ENCODE measurements at regions not wholly inside any gene's neighbourhood (a gene's known extent, or its start where the extent isn't known, plus 50 kb on each side); places are given as distances from the start of the nearest gene placed in this dataset.
A peak's percentile ranks its signal among the peaks of the same experiment; 100 is the strongest.
"Not testable (repeated sequence)": the region's sequence is repeated elsewhere in the genome, so short reads cannot be mapped to it uniquely, and the experiment has no call there.

GRCh38 chr20:25989196-25989595 is 292.5 kb upstream of the ZNF337 start:
- no peak for DNase-seq (ENCODE audit: low read depth)
- no peak overlapping the region for H3K4me3 ChIP-seq (ENCODE audit: low read depth, low read length)
- no peak for TF ChIP-seq POLR2A (IDR thresholded peaks at IDR 0.05; ENCODE audit: extremely low read depth, insufficient read length)
- TF ChIP-seq MAX (IDR thresholded peaks at IDR 0.05; ENCODE audit: low read depth, low read length): no peak
- no peak for TF ChIP-seq CTCF (IDR thresholded peaks at IDR 0.05; ENCODE audit: low read depth, low read length)
- TF ChIP-seq MYC (IDR thresholded peaks at IDR 0.05; ENCODE audit: low read depth, low read length): no peak

- H3K4me3 ChIP-seq (ENCODE audit: low read depth, low read length); DNase-seq (ENCODE audit: low read depth): not testable (repeated sequence)
Measured at GRCh38 chr20:25987928-25988560, 291.4 kb upstream of the ZNF337 start.

GRCh38 chr20:25987073-25987927 is 290.6 kb upstream of the ZNF337 start:
- TF ChIP-seq MAX (IDR thresholded peaks at IDR 0.05; ENCODE audit: low read depth, low read length): no peak
- TF ChIP-seq MYC (IDR thresholded peaks at IDR 0.05; ENCODE audit: low read depth, low read length): no peak
- no peak for TF ChIP-seq CTCF (IDR thresholded peaks at IDR 0.05; ENCODE audit: low read depth, low read length)
- no peak for TF ChIP-seq POLR2A (IDR thresholded peaks at IDR 0.05; ENCODE audit: extremely low read depth, insufficient read length)
- peak; percentile 4 for DNase-seq (ENCODE audit: low read depth)
- H3K4me3 ChIP-seq (ENCODE audit: low read depth, low read length): no peak overlapping the region

GRCh38 chr20:25985597-25985996 is 288.9 kb upstream of the ZNF337 start:
- no peak for TF ChIP-seq MYC (IDR thresholded peaks at IDR 0.05; ENCODE audit: low read depth, low read length)
- TF ChIP-seq MAX (IDR thresholded peaks at IDR 0.05; ENCODE audit: low read depth, low read length): no peak
- no peak for TF ChIP-seq POLR2A (IDR thresholded peaks at IDR 0.05; ENCODE audit: extremely low read depth, insufficient read length)
- TF ChIP-seq CTCF (IDR thresholded peaks at IDR 0.05; ENCODE audit: low read depth, low read length): no peak
- no peak overlapping the region for H3K4me3 ChIP-seq (ENCODE audit: low read depth, low read length)
- DNase-seq (ENCODE audit: low read depth): no peak

- H3K4me3 ChIP-seq (ENCODE audit: low read depth, low read length): no peak overlapping the region
- no peak for TF ChIP-seq POLR2A (IDR thresholded peaks at IDR 0.05; ENCODE audit: extremely low read depth, insufficient read length)
- TF ChIP-seq CTCF (IDR thresholded peaks at IDR 0.05; ENCODE audit: low read depth, low read length): no peak
- DNase-seq (ENCODE audit: low read depth): no peak
Measured at GRCh38 chr20:25984933-25985332, 288.3 kb upstream of the ZNF337 start.

- not testable (repeated sequence) for DNase-seq (ENCODE audit: low read depth)
Measured at GRCh38 chr20:25982701-25983100, 286.0 kb upstream of the ZNF337 start.

GRCh38 chr20:25978450-25979190 is 282.0 kb upstream of the ZNF337 start:
- not testable (repeated sequence) for DNase-seq (ENCODE audit: low read depth); H3K4me3 ChIP-seq (ENCODE audit: low read depth, low read length)

More at GRCh38 chr20:25982701-25983100, 286.0 kb upstream of the ZNF337 start:
- not testable (repeated sequence) for H3K4me3 ChIP-seq (ENCODE audit: low read depth, low read length)

GRCh38 chr20:25975816-25976215 is 279.2 kb upstream of the ZNF337 start:
- DNase-seq (ENCODE audit: low read depth); H3K4me3 ChIP-seq (ENCODE audit: low read depth, low read length): not testable (repeated sequence)

GRCh38 chr20:25965203-25965602 is 268.6 kb upstream of the ZNF337 start:
- not testable (repeated sequence) for H3K4me3 ChIP-seq (ENCODE audit: low read depth, low read length); DNase-seq (ENCODE audit: low read depth)

GRCh38 chr20:25953876-25954275 is 257.2 kb upstream of the ZNF337 start:
- DNase-seq (ENCODE audit: low read depth); H3K4me3 ChIP-seq (ENCODE audit: low read depth, low read length): not testable (repeated sequence)

- DNase-seq (ENCODE audit: low read depth); H3K4me3 ChIP-seq (ENCODE audit: low read depth, low read length): not testable (repeated sequence)
Measured at GRCh38 chr20:25935230-25935629, 238.6 kb upstream of the ZNF337 start.
